Aorta (tissue), 5 donors: ENCODE measurements at regions not wholly inside any gene's neighbourhood (a gene's known extent, or its start where the extent isn't known, plus 50 kb on each side); places are given as distances from the start of the nearest gene placed in this dataset.

Source experiments
- ATAC-seq: fragments of 200-7000 bp; cut with Tn5 transposase; one replicate; pipeline ENCODE4 v1.9.1; 2022; ENCODE audit warnings: moderate library complexity; ENCODE audit not compliant: low FRiP score
- DNase-seq, 2 donors: peaks; one replicate each; pipeline ENCODE4 v3.0.0-alpha.2; 2020
- H3K27ac ChIP-seq, 2 donors: one replicate each; pipeline ENCODE4 v1.5.1; 2013; ENCODE audit warnings: low read length in 2 of 2, mild to moderate bottlenecking in 2 of 2, moderate library complexity in 2 of 2, control low read depth in 1 of 2, inconsistent platforms in 1 of 2, low read depth in 1 of 2
- H3K27me3 ChIP-seq, 2 donors: one replicate each; pipeline ENCODE4 v1.6.1; 2013; ENCODE audit warnings: control low read depth in 1 of 2, low read length in 1 of 2, mild to moderate bottlenecking in 1 of 2, moderate library complexity in 1 of 2; ENCODE audit not compliant: insufficient read depth in 2 of 2, control insufficient read depth in 1 of 2
- H3K36me3 ChIP-seq, 2 donors: one replicate each; pipeline ENCODE4 v1.6.1; 2013; ENCODE audit warnings: control low read depth in 1 of 2, low read length in 1 of 2, mild to moderate bottlenecking in 1 of 2; ENCODE audit not compliant: insufficient read depth in 2 of 2, control insufficient read depth in 1 of 2
- H3K4me1 ChIP-seq, 2 donors: one replicate each; pipeline ENCODE4 v1.6.1; 2013; ENCODE audit warnings: low read length in 2 of 2, control low read depth in 1 of 2, mild to moderate bottlenecking in 1 of 2, moderate library complexity in 1 of 2; ENCODE audit not compliant: insufficient read depth in 2 of 2, control insufficient read depth in 1 of 2
- H3K4me3 ChIP-seq, 2 donors: one replicate each; pipeline ENCODE4 v1.5.1; 2013; ENCODE audit warnings: low read length in 2 of 2, control low read depth in 1 of 2, mild to moderate bottlenecking in 1 of 2
- H3K9me3 ChIP-seq: one replicate; pipeline ENCODE4 v1.6.1; 2013; ENCODE audit warnings: mild to moderate bottlenecking, low read length; ENCODE audit not compliant: control insufficient read depth
- WGBS, 2 donors: extraction: QIAGEN DNeasy Blood & Tissue Kit; methylation state at CpG; one replicate each; pipeline ENCODE4 v1.1.7; 2013; 5-methylcytosine and 5-hydroxymethylcytosine counted together
- intact Hi-C, 2 donors: fragments of 100-400 bp; cut with DNase I; formaldehyde crosslinking; loops; one replicate each; pipeline versions ENCODE4 v1.14.2 to v1.15.0; 2022
- donor health status: healthy with polysubstance abuse.
- donor health status: Bipolar disorder and iron deficiency.
- donor health status: DM: no; HTN: no; CAD: no.
- donor health status: DM: no; HTN: no; CAD: no.
- donor health status: DM: yes; HTN: yes; CAD: no.

- Histone ChIP-seq H3K27ac (no peak overlapping the region), H3K36me3 (no peaks in the 10 kb centered on the region), H3K9me3 (no peaks in the 10 kb centered on the region), H3K27me3 (peaks cover 0 to 2% of the 10 kb centered on the region in 2 donors), H3K4me1 (peaks cover 0 to 4% of the 10 kb centered on the region in 2 donors), H3K4me3 (no peak overlapping the region)
- intact Hi-C loops: no loop called here
- ATAC-seq: peak; percentile 17
- no peak for DNase-seq
- WGBS, 2 donors: 25 to 26% methylated on average over 5 of the region's 5 CpGs
Measured at GRCh38 chr4:17284323-17285175, 227.3 kb downstream of the QDPR start.

DNA sequence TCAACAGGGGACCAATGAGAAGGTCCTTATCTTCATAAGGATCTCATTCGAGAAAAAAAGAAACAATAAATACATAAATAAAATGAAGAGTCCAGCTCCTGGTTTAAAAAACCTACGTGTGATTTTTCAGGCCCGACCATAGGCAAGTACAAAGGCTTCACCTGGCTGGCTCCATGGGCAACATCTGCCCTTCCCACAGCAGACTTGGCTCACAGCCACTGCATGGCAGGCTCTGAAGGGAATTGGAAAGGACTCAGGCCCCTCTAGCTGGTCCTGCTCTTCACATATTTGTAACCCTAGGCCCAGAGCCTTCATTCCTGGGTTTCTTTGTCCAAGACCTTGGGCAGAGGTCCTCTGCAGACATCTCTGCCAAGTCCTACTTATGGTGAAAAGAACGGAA, 228.1 kb downstream of the QDPR start:
- Histone ChIP-seq H3K4me3 (no peak overlapping the region), H3K27ac (no peak overlapping the region), H3K9me3 (no peaks in the 10 kb centered on the region), H3K27me3 (no peaks in the 10 kb centered on the region), H3K4me1 (peaks cover 0 to 4% of the 10 kb centered on the region in 2 donors), H3K36me3 (no peaks in the 10 kb centered on the region)
- no peak for DNase-seq
- no peak for ATAC-seq
- intact Hi-C loops: no loop called here
- 41 to 48% methylated on average over 4 of the region's 4 CpGs for WGBS, 2 donors

DNA sequence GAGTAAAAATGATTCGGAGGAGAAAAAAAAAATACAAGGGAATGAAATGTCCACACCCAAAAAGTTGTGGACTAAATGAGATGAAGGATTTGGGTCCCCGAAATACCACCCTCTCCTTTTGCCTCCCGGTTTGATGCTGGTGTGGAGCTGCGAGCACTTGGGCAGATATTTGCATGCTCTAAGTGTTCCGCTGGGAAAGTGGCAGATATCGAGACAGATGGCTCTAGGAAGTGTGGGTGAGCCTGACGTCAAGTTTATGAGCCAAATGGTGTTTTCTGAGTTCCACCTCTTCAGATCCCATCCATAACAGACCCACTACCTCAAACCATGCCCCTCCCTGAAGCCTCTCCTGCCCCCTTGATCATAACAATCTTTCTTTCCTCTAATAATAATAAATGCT, 228.6 kb downstream of the QDPR start:
- Histone ChIP-seq H3K36me3 (no peaks in the 10 kb centered on the region), H3K27me3 (no peaks in the 10 kb centered on the region), H3K4me1 (peaks cover 0 to 4% of the 10 kb centered on the region in 2 donors), H3K9me3 (no peaks in the 10 kb centered on the region), H3K4me3 (no peak overlapping the region), H3K27ac (no peak overlapping the region)
- no peak for ATAC-seq
- 97% methylated on average over 7 of the region's 7 CpGs for WGBS, 2 donors
- DNase-seq: no peak
- intact Hi-C loops: no loop called here

DNA sequence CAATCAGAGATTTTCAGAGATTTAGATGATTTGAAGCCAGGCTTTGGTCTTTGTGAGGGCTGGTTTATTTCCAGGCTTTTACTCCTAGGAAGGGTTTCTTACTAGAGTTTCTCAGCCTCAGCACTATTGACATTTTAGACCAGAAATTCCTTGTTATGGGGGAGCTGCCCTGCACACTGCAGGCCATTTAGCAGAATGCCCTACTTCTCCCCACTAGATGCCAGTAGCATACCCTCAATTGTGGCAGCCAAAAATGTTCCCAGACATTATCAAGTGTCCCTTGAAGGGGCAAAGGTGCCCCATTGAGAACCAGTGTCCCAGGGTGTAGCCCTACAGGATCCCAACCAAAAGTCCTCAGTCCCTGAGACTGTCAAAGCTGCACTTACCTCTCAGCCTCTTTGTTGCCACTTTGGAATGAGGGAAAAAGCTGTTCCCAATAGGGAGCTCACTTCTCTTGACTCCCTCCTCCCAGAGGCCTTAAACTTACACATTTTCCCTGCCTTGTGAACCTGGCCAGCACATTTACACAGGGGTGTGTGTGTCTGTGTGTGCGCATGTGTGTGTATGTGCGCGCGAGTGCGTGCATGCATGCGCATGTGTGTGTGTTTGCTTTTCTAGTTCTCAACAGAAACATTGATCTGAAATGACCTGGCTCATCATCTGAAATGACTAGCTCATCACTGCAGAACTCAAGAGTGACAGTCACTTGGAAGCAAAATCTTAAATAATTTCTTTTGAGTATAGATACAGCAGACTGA, 231.4 kb downstream of the QDPR start:
- DNase-seq: no peak
- H3K4me1 ChIP-seq: peaks cover 0 to 4% of the 10 kb centered on the region in 2 donors
- no peak overlapping the region for H3K27ac ChIP-seq
- no peaks in the 10 kb centered on the region for H3K36me3 ChIP-seq
- ATAC-seq: no peak
- H3K4me3 ChIP-seq: no peak overlapping the region
- no peaks in the 10 kb centered on the region for H3K9me3 ChIP-seq
- H3K27me3 ChIP-seq: no peaks in the 10 kb centered on the region
- intact Hi-C loops: no loop called here
- 96% methylated on average over 6 of the region's 6 CpGs for WGBS, 2 donors

GRCh38 chr4:17276776-17277175, 235.1 kb downstream of the QDPR start:
- intact Hi-C loops: no loop called here
- H3K9me3 ChIP-seq: no peaks in the 10 kb centered on the region
- H3K36me3 ChIP-seq: no peaks in the 10 kb centered on the region
- no peaks in the 10 kb centered on the region for H3K27me3 ChIP-seq
- DNase-seq (peak; percentile 67 to 80), ATAC-seq (peak; percentile 69)
- H3K27ac ChIP-seq: no peak overlapping the region
- no peak overlapping the region for H3K4me3 ChIP-seq
- H3K4me1 ChIP-seq: no peaks in the 10 kb centered on the region
- 3% methylated on average over 6 of the region's 6 CpGs for WGBS, 2 donors

- ATAC-seq: no peak
- intact Hi-C loops: no loop called here
- Histone ChIP-seq H3K27me3 (peaks cover 0 to 2% of the 10 kb centered on the region in 2 donors), H3K4me1 (no peaks in the 10 kb centered on the region), H3K36me3 (no peaks in the 10 kb centered on the region), H3K9me3 (peaks cover 1% of the 10 kb centered on the region), H3K4me3 (no peak overlapping the region), H3K27ac (no peak overlapping the region)
- no peak for DNase-seq
- 65 to 72% methylated on average over 3 of the region's 3 CpGs for WGBS, 2 donors
Measured at GRCh38 chr4:17275836-17276235, 236.1 kb downstream of the QDPR start.

GRCh38 chr4:17273047-17273446, 238.8 kb downstream of the QDPR start:
- Histone ChIP-seq H3K27me3 (peaks cover 0 to 2% of the 10 kb centered on the region in 2 donors), H3K4me1 (no peaks in the 10 kb centered on the region), H3K36me3 (no peaks in the 10 kb centered on the region), H3K27ac (no peak overlapping the region), H3K9me3 (peaks cover 1% of the 10 kb centered on the region), H3K4me3 (no peak overlapping the region)
- ATAC-seq (no peak), DNase-seq (no peak)
- intact Hi-C loops: no loop called here

GRCh38 chr4:17272154-17272553, 239.7 kb downstream of the QDPR start:
- ATAC-seq (no peak), DNase-seq (no peak)
- Histone ChIP-seq H3K36me3 (no peaks in the 10 kb centered on the region), H3K27me3 (peaks cover 0 to 2% of the 10 kb centered on the region in 2 donors), H3K4me3 (no peak overlapping the region), H3K4me1 (no peaks in the 10 kb centered on the region), H3K9me3 (peaks cover 1% of the 10 kb centered on the region), H3K27ac (no peak overlapping the region)
- WGBS, 2 donors: 80 to 85% methylated on average over 6 of the region's 6 CpGs
- intact Hi-C loops: no loop called here

DNA sequence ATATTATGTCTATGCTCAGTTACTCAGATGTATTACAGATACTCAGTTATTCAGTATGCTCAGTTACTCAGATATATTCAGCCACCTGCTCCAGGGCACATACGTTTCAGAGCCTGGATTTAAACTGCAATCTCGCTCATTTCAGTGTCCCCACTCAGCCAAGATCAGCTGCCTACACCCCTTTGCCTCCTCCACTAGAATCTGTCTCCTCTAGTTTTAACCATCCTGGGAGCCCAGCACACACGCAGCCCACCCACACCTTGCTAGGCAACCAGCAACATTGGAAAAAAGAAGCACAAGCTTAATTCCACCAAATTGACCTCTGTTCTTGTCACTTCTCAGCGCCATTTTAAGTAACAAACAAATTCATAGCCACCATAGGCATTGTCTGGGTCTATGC, 246.2 kb downstream of the QDPR start:
- WGBS, 2 donors: 92 to 94% methylated on average over 4 of the region's 4 CpGs
- H3K27ac ChIP-seq: no peak overlapping the region
- intact Hi-C loops: no loop called here
- no peaks in the 10 kb centered on the region for H3K36me3 ChIP-seq
- H3K4me1 ChIP-seq: no peaks in the 10 kb centered on the region
- no peak for DNase-seq
- no peaks in the 10 kb centered on the region for H3K27me3 ChIP-seq
- no peak for ATAC-seq
- no peaks in the 10 kb centered on the region for H3K9me3 ChIP-seq
- no peak overlapping the region for H3K4me3 ChIP-seq
